Stomach (tissue), 4 donors: ENCODE measurements at regions not wholly inside any gene's neighbourhood (a gene's known extent, or its start where the extent isn't known, plus 50 kb on each side); places are given as distances from the start of the nearest gene placed in this dataset.

ENCODE experiments used
- EP300 ChIP-seq: sonication (generic); formaldehyde crosslinking; IDR thresholded peaks from one replicate; pipeline ENCODE4 v1.6.1; 2017; ENCODE audit warnings: antibody characterized with exemption
- POLR2A ChIP-seq, 4 donors: fragments of 450-650 bp; IDR thresholded peaks; one replicate each; pipeline ENCODE4 v1.6.1; 2016; ENCODE audit warnings: antibody characterized with exemption in 4 of 4, control low read depth in 2 of 4, mild to moderate bottlenecking in 1 of 4, moderate library complexity in 1 of 4
- POLR2AphosphoS5 ChIP-seq, 3 donors: sonication (generic); formaldehyde crosslinking; IDR thresholded peaks; one replicate each; pipeline ENCODE4 v1.6.1; 2016; ENCODE audit warnings: antibody characterized with exemption in 3 of 3
- TF ChIP-seq, protein P1 (sequence below), 7 experiments: fragments of 450-650 bp in 4 of 7; fragments of 200-600 bp in 3 of 7; sonication (generic) in 3 of 7; IDR thresholded peaks; one replicate each; pipeline ENCODE4 v1.5.1; 2016 to 2019; ENCODE audit warnings: antibody characterized with exemption in 7 of 7, control low read depth in 2 of 7, mild to moderate bottlenecking in 1 of 7

DNA sequence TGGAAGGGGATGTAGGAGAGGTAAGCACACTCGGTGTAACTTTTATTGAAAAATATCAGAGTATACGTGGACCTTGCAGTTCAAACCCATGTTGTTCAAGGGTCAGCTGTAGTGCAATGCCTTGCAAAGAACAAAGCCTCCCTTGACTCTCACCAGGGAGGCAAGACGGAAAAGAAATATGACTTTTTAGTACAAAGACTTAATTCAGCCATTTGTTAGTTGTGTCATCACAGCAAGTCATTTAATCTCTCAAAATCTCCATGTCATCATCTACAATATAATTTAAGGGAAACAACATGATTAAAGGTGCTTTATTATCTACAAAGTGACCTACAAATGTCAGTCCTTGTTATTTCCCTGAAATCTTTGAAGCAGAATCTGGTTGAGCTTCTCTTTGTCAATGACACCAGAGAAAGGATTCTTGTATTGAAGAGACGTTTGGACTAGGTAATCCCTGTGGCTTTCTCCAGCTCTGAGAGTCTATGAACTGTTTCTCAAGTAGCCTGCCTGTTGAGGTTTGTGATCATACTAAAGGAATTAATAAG lies 502.8 kb downstream of the REEP3 start:
- TF ChIP-seq, protein P1, sequence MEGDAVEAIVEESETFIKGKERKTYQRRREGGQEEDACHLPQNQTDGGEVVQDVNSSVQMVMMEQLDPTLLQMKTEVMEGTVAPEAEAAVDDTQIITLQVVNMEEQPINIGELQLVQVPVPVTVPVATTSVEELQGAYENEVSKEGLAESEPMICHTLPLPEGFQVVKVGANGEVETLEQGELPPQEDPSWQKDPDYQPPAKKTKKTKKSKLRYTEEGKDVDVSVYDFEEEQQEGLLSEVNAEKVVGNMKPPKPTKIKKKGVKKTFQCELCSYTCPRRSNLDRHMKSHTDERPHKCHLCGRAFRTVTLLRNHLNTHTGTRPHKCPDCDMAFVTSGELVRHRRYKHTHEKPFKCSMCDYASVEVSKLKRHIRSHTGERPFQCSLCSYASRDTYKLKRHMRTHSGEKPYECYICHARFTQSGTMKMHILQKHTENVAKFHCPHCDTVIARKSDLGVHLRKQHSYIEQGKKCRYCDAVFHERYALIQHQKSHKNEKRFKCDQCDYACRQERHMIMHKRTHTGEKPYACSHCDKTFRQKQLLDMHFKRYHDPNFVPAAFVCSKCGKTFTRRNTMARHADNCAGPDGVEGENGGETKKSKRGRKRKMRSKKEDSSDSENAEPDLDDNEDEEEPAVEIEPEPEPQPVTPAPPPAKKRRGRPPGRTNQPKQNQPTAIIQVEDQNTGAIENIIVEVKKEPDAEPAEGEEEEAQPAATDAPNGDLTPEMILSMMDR (IDR thresholded peaks at IDR 0.05): no peak
- TF ChIP-seq POLR2A (IDR thresholded peaks at IDR 0.05) (no peak), POLR2AphosphoS5 (IDR thresholded peaks at IDR 0.05) (no peak), EP300 (no peak)
